ENCODE measurements at regions not wholly inside any gene's neighbourhood (a gene's known extent, or its start where the extent isn't known, plus 50 kb on each side); places are given as distances from the start of the nearest gene placed in this dataset.
"Not testable (repeated sequence)": the region's sequence is repeated elsewhere in the genome, so short reads cannot be mapped to it uniquely, and the experiment has no call there.

GRCh38 chr7:89517815-89518214, 636.5 kb upstream of the STEAP1 start:
- TF ChIP-seq TAF1 (IDR thresholded peaks at IDR 0.05; ENCODE audit: borderline replicate concordance, low read depth, low read length) (no peak), POLR2A (IDR thresholded peaks at IDR 0.05; ENCODE audit: low read depth, low read length) (no peak), POLR2AphosphoS5 (IDR thresholded peaks at IDR 0.05; ENCODE audit: low read depth, low read length) (no peak)
- no peak for DNase-seq (ENCODE audit: insufficient read length)
- no peak for FAIRE-seq

- TF ChIP-seq POLR2AphosphoS5 (IDR thresholded peaks at IDR 0.05; ENCODE audit: low read depth, low read length) (no peak), POLR2A (IDR thresholded peaks at IDR 0.05; ENCODE audit: low read depth, low read length) (no peak), TAF1 (IDR thresholded peaks at IDR 0.05; ENCODE audit: borderline replicate concordance, low read depth, low read length) (no peak)
- FAIRE-seq, result no peak
- DNase-seq (ENCODE audit: insufficient read length), result no peak
Observed at GRCh38 chr7:89549768-89550167, 604.5 kb upstream of the STEAP1 start.

- FAIRE-seq (no peak), DNase-seq (ENCODE audit: insufficient read length) (no peak)
- TF ChIP-seq POLR2A (IDR thresholded peaks at IDR 0.05; ENCODE audit: low read depth, low read length) (no peak), TAF1 (IDR thresholded peaks at IDR 0.05; ENCODE audit: borderline replicate concordance, low read depth, low read length) (no peak), POLR2AphosphoS5 (IDR thresholded peaks at IDR 0.05; ENCODE audit: low read depth, low read length) (no peak)
Observed at GRCh38 chr7:89554209-89554608, 600.1 kb upstream of the STEAP1 start.

- FAIRE-seq, result no peak
- DNase-seq (ENCODE audit: insufficient read length), result no peak
- TF ChIP-seq POLR2AphosphoS5 (IDR thresholded peaks at IDR 0.05; ENCODE audit: low read depth, low read length) (no peak), POLR2A (IDR thresholded peaks at IDR 0.05; ENCODE audit: low read depth, low read length) (no peak), TAF1 (IDR thresholded peaks at IDR 0.05; ENCODE audit: borderline replicate concordance, low read depth, low read length) (no peak)
Observed at GRCh38 chr7:89559596-89559995, 594.7 kb upstream of the STEAP1 start.

- TF ChIP-seq TAF1 (IDR thresholded peaks at IDR 0.05; ENCODE audit: borderline replicate concordance, low read depth, low read length) (no peak), POLR2AphosphoS5 (IDR thresholded peaks at IDR 0.05; ENCODE audit: low read depth, low read length) (no peak), POLR2A (IDR thresholded peaks at IDR 0.05; ENCODE audit: low read depth, low read length) (no peak)
- FAIRE-seq (no peak), DNase-seq (ENCODE audit: insufficient read length) (no peak)
Observed at GRCh38 chr7:89563597-89563996, 590.7 kb upstream of the STEAP1 start.

GRCh38 chr7:89584896-89585295, 569.4 kb upstream of the STEAP1 start:
- TF ChIP-seq TAF1 (IDR thresholded peaks at IDR 0.05; ENCODE audit: borderline replicate concordance, low read depth, low read length) (no peak), POLR2AphosphoS5 (IDR thresholded peaks at IDR 0.05; ENCODE audit: low read depth, low read length) (no peak), POLR2A (IDR thresholded peaks at IDR 0.05; ENCODE audit: low read depth, low read length) (no peak)
- FAIRE-seq (no peak), DNase-seq (ENCODE audit: insufficient read length) (no peak)

- TF ChIP-seq POLR2AphosphoS5 (IDR thresholded peaks at IDR 0.05; ENCODE audit: low read depth, low read length) (no peak), POLR2A (IDR thresholded peaks at IDR 0.05; ENCODE audit: low read depth, low read length) (no peak), TAF1 (IDR thresholded peaks at IDR 0.05; ENCODE audit: borderline replicate concordance, low read depth, low read length) (no peak)
- DNase-seq (ENCODE audit: insufficient read length) (no peak), FAIRE-seq (no peak)
Observed at GRCh38 chr7:89593125-89593524, 561.1 kb upstream of the STEAP1 start.

GRCh38 chr7:89602984-89603383, 551.3 kb upstream of the STEAP1 start:
- DNase-seq (ENCODE audit: insufficient read length) (no peak), FAIRE-seq (no peak)
- TF ChIP-seq TAF1 (IDR thresholded peaks at IDR 0.05; ENCODE audit: borderline replicate concordance, low read depth, low read length) (no peak), POLR2A (IDR thresholded peaks at IDR 0.05; ENCODE audit: low read depth, low read length) (no peak), POLR2AphosphoS5 (IDR thresholded peaks at IDR 0.05; ENCODE audit: low read depth, low read length) (no peak)

GRCh38 chr7:89605362-89605761, 548.9 kb upstream of the STEAP1 start:
- DNase-seq (ENCODE audit: insufficient read length) (no peak), FAIRE-seq (no peak)
- TF ChIP-seq POLR2A (IDR thresholded peaks at IDR 0.05; ENCODE audit: low read depth, low read length) (no peak), POLR2AphosphoS5 (IDR thresholded peaks at IDR 0.05; ENCODE audit: low read depth, low read length) (no peak), TAF1 (IDR thresholded peaks at IDR 0.05; ENCODE audit: borderline replicate concordance, low read depth, low read length) (no peak)

- DNase-seq (ENCODE audit: insufficient read length), result no peak
- no peak for FAIRE-seq
- TF ChIP-seq TAF1 (IDR thresholded peaks at IDR 0.05; ENCODE audit: borderline replicate concordance, low read depth, low read length) (no peak), POLR2AphosphoS5 (IDR thresholded peaks at IDR 0.05; ENCODE audit: low read depth, low read length) (no peak)
Observed at GRCh38 chr7:89606511-89606910, 547.8 kb upstream of the STEAP1 start.

GRCh38 chr7:89607792-89608191, 546.5 kb upstream of the STEAP1 start:
- FAIRE-seq (no peak), DNase-seq (ENCODE audit: insufficient read length) (no peak)
- TF ChIP-seq POLR2A (IDR thresholded peaks at IDR 0.05; ENCODE audit: low read depth, low read length) (no peak), TAF1 (IDR thresholded peaks at IDR 0.05; ENCODE audit: borderline replicate concordance, low read depth, low read length) (no peak), POLR2AphosphoS5 (IDR thresholded peaks at IDR 0.05; ENCODE audit: low read depth, low read length) (no peak)

GRCh38 chr7:89616829-89617228, 537.4 kb upstream of the STEAP1 start:
- not testable (repeated sequence) for DNase-seq (ENCODE audit: insufficient read length); FAIRE-seq

GRCh38 chr7:89618274-89618673, 536.0 kb upstream of the STEAP1 start:
- no peak for DNase-seq (ENCODE audit: insufficient read length)
- no peak for TF ChIP-seq POLR2AphosphoS5 (IDR thresholded peaks at IDR 0.05; ENCODE audit: low read depth, low read length)
- no peak for TF ChIP-seq POLR2A (IDR thresholded peaks at IDR 0.05; ENCODE audit: low read depth, low read length)
- TF ChIP-seq TAF1 (IDR thresholded peaks at IDR 0.05; ENCODE audit: borderline replicate concordance, low read depth, low read length), result no peak
- FAIRE-seq, result no peak

Measured in GM12892 (cell line).